HG03097 (cell line): ENCODE measurements at regions not wholly inside any gene's neighbourhood (a gene's known extent, or its start where the extent isn't known, plus 50 kb on each side); places are given as distances from the start of the nearest gene placed in this dataset.
"Not testable (repeated sequence)": the region's sequence is repeated elsewhere in the genome, so short reads cannot be mapped to it uniquely, and the experiment has no call there.

Experiments used
- ATAC-seq: cut with Tn5 transposase; IDR thresholded peaks from one replicate; pipeline ENCODE4 v1.9.1; 2021; ENCODE audit not compliant: unreplicated experiment, low FRiP score

- no peak for ATAC-seq
Measured at GRCh38 chr10:120186506-120186905, 270.5 kb upstream of the PLPP4 start.

GRCh38 chr10:120187168-120187567, 269.9 kb upstream of the PLPP4 start:
- ATAC-seq = not testable (repeated sequence)

GRCh38 chr10:120188950-120189349, 268.1 kb upstream of the PLPP4 start:
- no peak for ATAC-seq

- no peak for ATAC-seq
Measured at GRCh38 chr10:120195984-120196712, 260.9 kb upstream of the PLPP4 start.

- no peak for ATAC-seq
Measured at GRCh38 chr10:120204877-120205276, 252.2 kb upstream of the PLPP4 start.

DNA sequence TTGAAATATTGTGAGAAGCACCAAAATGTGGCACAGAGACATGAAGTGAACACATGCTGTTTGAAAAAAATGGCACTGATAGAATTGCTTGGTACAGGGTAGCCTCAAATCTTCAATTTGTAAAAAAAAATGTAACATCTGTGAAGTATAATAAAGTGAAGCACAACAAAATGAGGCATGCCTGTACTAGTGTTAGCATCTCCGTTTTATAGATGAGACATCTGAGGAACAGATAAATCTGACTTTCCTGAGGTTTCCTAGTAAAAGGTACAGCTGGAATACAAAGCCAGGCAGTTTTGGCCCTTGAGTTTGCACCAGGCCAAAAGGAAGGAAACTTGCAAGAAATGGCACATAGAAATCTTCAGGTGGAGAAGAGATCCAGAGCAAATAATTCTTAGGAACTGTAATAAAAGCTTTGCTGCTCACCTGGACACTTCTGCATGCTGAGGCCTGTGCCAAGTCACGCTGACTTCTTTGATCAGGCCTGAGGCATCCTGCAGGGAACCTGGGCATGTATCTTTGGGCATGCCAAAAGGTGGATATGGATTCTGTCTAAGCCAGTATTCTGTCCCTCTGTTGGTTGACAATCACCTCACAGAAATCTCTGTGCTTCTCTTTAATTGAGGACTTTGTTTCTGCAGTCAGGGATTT, 251.5 kb upstream of the PLPP4 start:
- ATAC-seq = no peak

DNA sequence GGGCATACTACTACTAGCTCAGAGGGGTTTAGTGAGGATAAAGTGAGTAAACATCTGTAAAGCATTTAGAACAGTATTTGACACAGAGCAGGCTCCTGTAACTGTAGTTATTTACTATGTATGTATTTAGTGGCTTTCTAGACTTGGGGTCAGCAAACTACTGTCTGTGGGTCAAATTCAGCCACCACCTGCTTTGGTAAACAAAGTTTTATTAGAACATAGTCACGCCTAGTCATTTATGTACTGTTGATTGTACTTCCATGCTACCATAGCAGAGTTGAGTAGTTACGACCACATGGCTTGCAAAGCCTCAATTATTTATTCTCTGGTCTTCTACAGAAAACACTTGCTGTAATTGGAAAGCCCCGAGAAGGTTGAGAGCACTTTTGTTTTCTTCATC, 248.5 kb upstream of the PLPP4 start:
- no peak for ATAC-seq

DNA sequence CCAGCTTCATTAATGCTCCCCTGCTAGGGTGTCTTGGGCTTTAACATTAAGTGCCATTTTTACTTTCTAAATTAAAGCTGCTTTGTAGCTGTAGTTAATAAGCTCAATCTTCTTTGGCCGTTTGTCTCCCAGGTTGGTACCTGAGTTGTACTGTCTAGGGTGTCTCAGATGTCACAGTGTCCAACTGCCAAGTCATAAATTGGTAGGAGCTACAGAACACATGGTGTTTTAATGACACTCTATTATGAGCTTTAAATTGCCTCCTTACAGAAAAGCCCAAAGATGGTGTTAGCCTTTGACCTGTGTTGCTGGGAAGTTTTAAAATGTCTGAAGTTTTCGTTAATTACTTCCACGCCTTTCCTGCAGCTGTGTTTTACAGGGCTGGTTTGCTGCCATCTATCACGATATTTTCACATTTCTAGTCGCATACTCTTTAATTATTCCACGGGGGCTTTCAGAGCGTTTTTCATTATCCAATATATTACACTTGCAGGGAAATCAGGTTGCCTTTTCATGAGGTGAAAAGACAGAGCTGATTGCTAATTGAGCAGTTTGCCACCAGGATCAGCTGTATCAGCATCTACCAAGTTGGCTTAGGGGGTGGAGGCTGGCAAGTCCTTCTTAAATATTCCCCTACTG, 247.8 kb upstream of the PLPP4 start:
- ATAC-seq = no peak

DNA sequence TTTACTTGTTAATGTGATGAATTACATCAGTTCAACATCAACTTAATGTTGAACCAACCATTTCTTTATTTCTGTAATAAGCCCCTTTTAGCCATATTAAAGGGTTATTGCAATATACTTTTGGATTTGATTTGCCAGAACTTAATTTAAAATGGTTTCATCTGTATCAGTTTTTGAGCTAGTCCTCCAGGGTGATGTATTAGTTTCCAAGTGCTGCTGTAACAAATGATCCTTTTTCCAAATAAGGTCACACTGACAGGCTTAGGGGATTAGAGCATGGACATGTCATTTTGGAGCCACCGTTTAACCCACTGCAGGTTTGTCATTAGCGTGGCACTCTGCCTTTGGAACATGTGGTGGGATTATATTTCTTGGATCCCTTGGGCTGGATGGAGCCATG, 244.8 kb upstream of the PLPP4 start:
- no peak for ATAC-seq

DNA sequence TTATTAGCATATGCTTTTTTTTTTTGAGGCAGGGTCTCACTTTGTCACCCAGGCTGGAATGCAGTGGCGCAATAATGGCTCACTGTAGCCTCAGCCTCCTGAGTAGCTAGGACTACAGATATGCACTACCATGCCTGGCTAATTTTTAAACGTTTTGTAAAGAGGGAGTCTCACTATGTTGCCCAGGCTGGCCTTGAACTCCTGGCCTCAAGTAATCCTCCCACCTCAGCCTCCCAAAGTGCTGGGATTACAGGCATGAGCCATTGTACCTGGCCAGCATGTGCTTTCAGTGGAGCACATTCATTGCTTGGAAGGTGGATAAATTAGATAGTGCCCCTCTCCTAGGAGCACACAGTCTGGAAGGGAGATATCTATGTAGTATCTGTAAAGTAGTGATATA, 243.7 kb upstream of the PLPP4 start:
- ATAC-seq = not testable (repeated sequence)

GRCh38 chr10:120217736-120218135, 239.3 kb upstream of the PLPP4 start:
- ATAC-seq = no peak

DNA sequence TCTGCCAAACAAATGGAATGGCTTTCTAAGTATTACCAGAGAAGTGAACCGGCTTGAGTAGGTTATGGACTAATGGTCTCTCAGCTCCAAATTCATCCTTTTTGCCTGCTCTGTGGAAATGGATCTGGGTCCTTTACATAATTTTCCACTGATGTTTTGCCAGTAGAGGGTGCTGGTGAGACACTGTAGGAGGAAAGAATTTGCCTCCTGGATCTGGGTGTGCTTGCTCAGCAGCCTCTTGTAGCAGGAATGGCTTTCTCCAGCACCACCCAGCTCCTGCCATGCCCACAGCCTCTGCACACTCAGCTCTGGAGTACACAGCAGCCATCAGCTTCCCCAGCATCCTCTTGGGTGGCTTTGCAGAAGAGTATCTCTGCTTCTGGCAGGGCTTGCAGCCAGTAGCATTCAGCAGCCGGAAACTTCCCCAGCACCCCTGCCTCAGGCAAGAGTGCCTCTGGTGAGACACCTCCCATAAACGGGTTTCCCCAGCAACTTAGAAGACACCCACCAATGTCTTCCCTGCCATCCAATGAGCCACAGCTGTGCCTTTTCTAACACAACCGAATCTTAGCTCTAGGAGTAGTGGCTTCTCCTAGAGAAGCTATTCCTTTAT, 235.0 kb upstream of the PLPP4 start:
- no peak for ATAC-seq

DNA sequence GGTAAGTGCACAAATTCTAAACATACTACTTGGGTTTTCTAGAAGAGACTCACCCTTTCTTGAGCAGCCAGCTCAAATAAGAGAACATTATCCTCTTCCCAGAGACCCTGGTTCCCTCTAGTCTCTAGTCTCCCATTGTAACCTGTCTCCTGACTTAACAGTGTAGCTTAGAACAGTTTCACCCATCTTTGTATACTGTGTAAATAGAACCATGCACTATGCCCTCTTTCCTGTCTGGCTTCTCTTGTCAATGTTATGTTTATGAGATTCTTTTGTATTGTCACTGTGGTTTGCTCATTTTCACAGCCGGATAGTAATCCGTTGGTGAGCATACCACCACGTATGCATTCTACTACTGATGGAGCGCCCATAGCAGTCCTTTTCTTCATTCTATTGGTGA, 227.4 kb upstream of the PLPP4 start:
- no peak for ATAC-seq

- not testable (repeated sequence) for ATAC-seq
Measured at GRCh38 chr10:120239695-120240094, 217.3 kb upstream of the PLPP4 start.

DNA sequence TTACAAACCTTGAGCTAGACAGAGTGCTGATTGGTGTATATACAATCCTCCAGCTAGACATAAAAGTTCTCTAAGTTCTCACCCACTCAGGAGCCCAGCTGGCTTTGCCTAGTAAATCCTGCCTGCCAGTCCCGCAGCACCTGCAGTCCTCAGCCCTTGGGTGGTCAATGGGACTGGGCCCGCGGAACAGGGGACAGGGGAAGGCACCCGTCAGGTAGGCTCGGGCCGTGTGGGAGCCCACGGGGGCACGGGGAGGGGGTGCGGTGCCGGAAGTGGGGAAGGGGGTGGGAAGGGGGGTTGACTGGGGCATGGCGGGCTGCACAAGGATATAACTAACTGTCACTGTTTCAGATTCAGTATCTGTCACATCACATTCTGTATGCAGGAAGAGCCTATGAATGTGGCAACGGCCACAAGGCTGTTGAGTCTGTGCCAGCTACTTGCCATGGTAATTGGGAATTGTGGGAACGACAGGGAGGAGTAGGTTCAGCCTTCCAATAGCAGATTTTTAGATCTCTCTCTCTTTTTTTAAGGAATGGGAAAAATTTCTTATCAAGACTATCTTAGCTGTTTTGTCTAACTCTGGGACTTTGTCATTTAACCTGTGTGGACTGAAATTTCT, 205.1 kb upstream of the PLPP4 start:
- ATAC-seq = no peak

DNA sequence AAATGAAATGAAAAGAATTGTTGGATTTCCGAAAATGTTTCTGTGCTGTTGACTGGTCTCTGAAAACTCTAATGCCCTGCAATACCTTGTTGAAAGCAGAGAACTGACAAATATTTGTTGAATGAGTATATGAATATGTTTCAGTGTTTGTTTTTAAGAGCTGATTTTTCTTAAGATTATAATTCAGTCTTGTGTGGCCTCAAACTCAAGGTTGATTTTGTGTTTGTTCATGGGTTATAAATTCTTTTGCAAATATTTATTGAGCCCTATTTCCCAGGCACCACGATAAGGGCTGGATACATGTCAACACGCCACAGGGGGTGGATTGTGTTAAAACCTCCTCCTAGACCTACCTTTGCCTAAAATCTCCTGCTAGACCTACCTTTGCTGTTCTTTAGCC, 203.9 kb upstream of the PLPP4 start:
- ATAC-seq = no peak

- no peak for ATAC-seq
Measured at GRCh38 chr10:120260456-120260855, 196.6 kb upstream of the PLPP4 start.

DNA sequence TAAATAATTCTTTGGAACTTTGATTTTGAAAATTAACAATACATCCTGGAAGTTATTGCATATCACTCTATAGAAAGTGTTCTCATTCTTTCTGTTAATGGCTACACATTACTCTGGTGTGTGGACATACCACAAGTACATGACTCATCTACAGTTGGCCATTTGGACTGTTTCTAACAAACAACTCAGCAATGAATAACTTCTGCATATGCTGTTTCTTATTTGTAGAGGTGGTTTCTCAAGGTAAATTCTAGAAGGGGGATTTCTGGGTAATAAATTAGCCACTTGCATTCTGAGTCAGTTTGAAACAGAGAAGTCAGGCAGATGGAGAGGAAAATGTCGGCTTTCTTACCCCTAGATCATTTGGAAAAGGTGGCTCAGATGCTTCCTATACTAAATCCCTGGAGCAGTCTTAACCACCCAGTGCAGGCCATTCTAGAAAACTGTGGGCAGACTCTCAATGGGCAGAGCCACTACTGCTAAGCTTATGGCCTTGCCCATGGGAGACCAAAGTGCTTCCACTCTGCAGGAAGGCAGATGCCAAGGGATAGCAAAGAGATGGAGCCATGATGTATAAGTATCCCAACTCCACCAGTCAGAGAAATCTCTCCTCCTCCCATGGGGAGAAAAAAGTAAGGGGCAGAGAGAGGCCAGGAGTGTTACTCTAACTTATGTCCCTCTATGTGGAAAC, 194.0 kb upstream of the PLPP4 start:
- ATAC-seq = peak; percentile 76

DNA sequence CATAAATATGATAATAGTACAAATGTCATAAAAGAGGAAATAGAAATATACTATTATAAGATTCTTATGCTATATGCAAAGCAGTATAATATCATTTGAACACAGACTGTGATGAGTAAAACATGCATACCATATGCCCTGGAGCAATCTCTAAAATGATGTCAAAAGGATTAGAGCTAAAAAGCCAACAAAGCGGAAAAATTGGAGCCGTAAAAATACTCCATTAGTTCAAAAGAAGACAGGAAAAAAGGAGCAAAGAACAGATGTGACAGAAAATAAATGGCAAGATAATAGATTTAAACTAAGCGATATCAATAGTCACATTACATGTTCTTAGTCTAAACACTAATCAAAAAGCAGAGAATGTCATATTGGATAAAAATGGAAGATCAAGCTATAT, 191.0 kb upstream of the PLPP4 start:
- ATAC-seq = no peak

- no peak for ATAC-seq
Measured at GRCh38 chr10:120270906-120271305, 186.1 kb upstream of the PLPP4 start.
